HFF-Myc (cell line): ENCODE measurements at regions not wholly inside any gene's neighbourhood (a gene's known extent, or its start where the extent isn't known, plus 50 kb on each side); places are given as distances from the start of the nearest gene placed in this dataset.

Experiments
- DNase-seq: peaks from one replicate; pipeline ENCODE4 v3.0.0-alpha.2; 2011; ENCODE audit warnings: low read depth; ENCODE audit errors: extremely low read depth
- H3K4me3 ChIP-seq: replicated peaks from 2 replicates; pipeline ENCODE4 v1.5.1; 2011; ENCODE audit warnings: low read depth, mild to moderate bottlenecking, control low read depth, low read length
- TF ChIP-seq, protein P1 (sequence below): IDR thresholded peaks from 2 replicates; pipeline ENCODE4 v1.5.1; 2012; ENCODE audit warnings: mild to moderate bottlenecking, low read depth, low read length, control low read depth; ENCODE audit errors: missing control alignments

GRCh38 chr3:116912116-116912515 is 202.5 kb downstream of the TUSC7 start:
- TF ChIP-seq, protein P1, sequence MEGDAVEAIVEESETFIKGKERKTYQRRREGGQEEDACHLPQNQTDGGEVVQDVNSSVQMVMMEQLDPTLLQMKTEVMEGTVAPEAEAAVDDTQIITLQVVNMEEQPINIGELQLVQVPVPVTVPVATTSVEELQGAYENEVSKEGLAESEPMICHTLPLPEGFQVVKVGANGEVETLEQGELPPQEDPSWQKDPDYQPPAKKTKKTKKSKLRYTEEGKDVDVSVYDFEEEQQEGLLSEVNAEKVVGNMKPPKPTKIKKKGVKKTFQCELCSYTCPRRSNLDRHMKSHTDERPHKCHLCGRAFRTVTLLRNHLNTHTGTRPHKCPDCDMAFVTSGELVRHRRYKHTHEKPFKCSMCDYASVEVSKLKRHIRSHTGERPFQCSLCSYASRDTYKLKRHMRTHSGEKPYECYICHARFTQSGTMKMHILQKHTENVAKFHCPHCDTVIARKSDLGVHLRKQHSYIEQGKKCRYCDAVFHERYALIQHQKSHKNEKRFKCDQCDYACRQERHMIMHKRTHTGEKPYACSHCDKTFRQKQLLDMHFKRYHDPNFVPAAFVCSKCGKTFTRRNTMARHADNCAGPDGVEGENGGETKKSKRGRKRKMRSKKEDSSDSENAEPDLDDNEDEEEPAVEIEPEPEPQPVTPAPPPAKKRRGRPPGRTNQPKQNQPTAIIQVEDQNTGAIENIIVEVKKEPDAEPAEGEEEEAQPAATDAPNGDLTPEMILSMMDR = no peak
- no peak for DNase-seq
- H3K4me3 ChIP-seq = no peak overlapping the region

- no peak overlapping the region for H3K4me3 ChIP-seq
- no peak for DNase-seq
- TF ChIP-seq, protein P1 = no peak
Measured at GRCh38 chr3:116914004-116914403, 204.4 kb downstream of the TUSC7 start.

GRCh38 chr3:116916836-116917235 is 207.3 kb downstream of the TUSC7 start:
- TF ChIP-seq, protein P1 = no peak
- no peak overlapping the region for H3K4me3 ChIP-seq
- DNase-seq = no peak

- TF ChIP-seq, protein P1 = no peak
- no peak for DNase-seq
- no peak overlapping the region for H3K4me3 ChIP-seq
Measured at GRCh38 chr3:116920826-116921610, 211.4 kb downstream of the TUSC7 start.

- no peak for DNase-seq
- TF ChIP-seq, protein P1 = no peak
- no peak overlapping the region for H3K4me3 ChIP-seq
Measured at GRCh38 chr3:116927918-116928317, 218.3 kb downstream of the TUSC7 start.

DNA sequence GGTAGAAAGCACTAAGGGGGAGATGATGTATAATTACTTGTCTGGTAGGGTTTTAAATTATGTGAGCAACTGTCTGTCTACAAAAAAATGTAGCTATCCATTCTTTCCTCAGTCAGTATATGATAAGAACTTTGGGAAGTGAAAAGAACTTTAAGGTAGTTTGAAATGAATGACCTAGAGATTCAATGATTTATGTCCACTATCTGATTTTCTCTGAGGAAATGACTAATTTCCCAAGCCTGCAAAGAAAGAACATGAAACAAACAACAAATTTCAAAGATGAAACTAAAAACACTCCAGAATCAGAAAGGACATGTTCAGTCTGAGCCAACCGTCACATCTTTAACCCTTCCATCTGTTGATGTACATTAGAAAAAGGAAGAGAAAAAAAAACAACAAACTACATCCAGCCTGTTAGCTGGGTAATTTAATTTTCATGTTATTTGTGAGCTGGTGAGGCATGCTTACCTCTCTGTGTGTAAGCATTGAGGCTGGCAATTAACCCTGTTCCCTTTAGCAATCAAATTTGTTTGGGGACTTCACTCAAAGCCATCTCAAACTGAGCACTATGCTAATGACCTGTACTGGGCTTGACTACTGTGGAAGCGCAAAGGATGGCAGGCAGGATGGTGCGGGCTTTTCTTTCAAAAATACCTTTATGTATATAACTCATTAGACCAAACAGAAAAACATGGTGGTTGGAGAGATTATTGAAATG is 220.1 kb downstream of the TUSC7 start:
- TF ChIP-seq, protein P1 = no peak
- H3K4me3 ChIP-seq = no peak overlapping the region
- no peak for DNase-seq
